H1 (cell line): ENCODE measurements at regions not wholly inside any gene's neighbourhood (a gene's known extent, or its start where the extent isn't known, plus 50 kb on each side); places are given as distances from the start of the nearest gene placed in this dataset.

Source experiments
- BCL11A ChIP-seq, 2 experiments: IDR thresholded peaks; one replicate each; pipeline ENCODE4 v1.6.1; 2011; ENCODE audit warnings: low read depth in 2 of 2, low read length in 2 of 2, mild to moderate bottlenecking in 2 of 2
- BRCA1 ChIP-seq: IDR thresholded peaks from 2 replicates; pipeline ENCODE4 v1.6.1; 2012; ENCODE audit warnings: low read depth, low read length, improper control_type of control experiment
- CEBPB ChIP-seq: IDR thresholded peaks from 2 replicates; pipeline ENCODE4 v1.6.1; 2012; ENCODE audit warnings: low read depth, low read length
- EZH2 ChIP-seq: fragments of 200-600 bp; sonication (generic); IDR thresholded peaks from 2 replicates; pipeline ENCODE4 v1.7.1; 2012; ENCODE audit warnings: low read depth, mild to moderate bottlenecking, moderate library complexity, low read length, inconsistent platforms; ENCODE audit not compliant: severe bottlenecking
- HDAC2 ChIP-seq, 2 experiments: fragments of 300-600 bp in 1 of 2; sonication (generic) in 1 of 2; IDR thresholded peaks; 2 replicates each; pipeline ENCODE4 v1.6.1; 2011 to 2012; ENCODE audit warnings: low read depth in 2 of 2, low read length in 2 of 2, mild to moderate bottlenecking in 2 of 2, moderate library complexity in 2 of 2, borderline replicate concordance in 1 of 2, inconsistent platforms in 1 of 2
- JUN ChIP-seq: IDR thresholded peaks from 2 replicates; pipeline ENCODE4 v1.6.1; 2011; ENCODE audit warnings: low read depth, mild to moderate bottlenecking, improper control_type of control experiment, low read length
- JUND ChIP-seq: IDR thresholded peaks from 2 replicates; pipeline ENCODE4 v1.6.1; 2011; ENCODE audit warnings: mild to moderate bottlenecking, improper control_type of control experiment, low read length
- KDM5A ChIP-seq: fragments of 200-600 bp; IDR thresholded peaks from 2 replicates; pipeline ENCODE4 v1.7.1; 2012; ENCODE audit warnings: mild to moderate bottlenecking, low read length, inconsistent platforms, mixed read lengths
- MAFK ChIP-seq: IDR thresholded peaks from 2 replicates; pipeline ENCODE4 v1.6.1; 2012; ENCODE audit warnings: low read depth, mild to moderate bottlenecking, improper control_type of control experiment, low read length
- POLR2AphosphoS5 ChIP-seq: IDR thresholded peaks from 2 replicates; pipeline ENCODE4 v1.6.1; 2011; ENCODE audit warnings: low read depth, low read length
- POU5F1 ChIP-seq: IDR thresholded peaks from 2 replicates; pipeline ENCODE4 v1.6.1; 2011; ENCODE audit warnings: low read depth, mild to moderate bottlenecking, low read length, moderate library complexity
- SAP30 ChIP-seq: fragments of 300-600 bp; sonication (generic); IDR thresholded peaks from 2 replicates; pipeline ENCODE4 v1.7.1; 2012; ENCODE audit warnings: low read length, moderate library complexity, mild to moderate bottlenecking, inconsistent platforms; ENCODE audit not compliant: insufficient read depth, insufficient replicate concordance
- SIN3A ChIP-seq, 2 experiments: IDR thresholded peaks in 1 of 2; conservative IDR thresholded peaks in 1 of 2; 2 replicates each; pipeline ENCODE4 v1.6.1; 2011 to 2012; ENCODE audit warnings: low read length in 2 of 2, improper control_type of control experiment in 1 of 2, low read depth in 1 of 2, mild to moderate bottlenecking in 1 of 2
- SP4 ChIP-seq: IDR thresholded peaks from 2 replicates; pipeline ENCODE4 v1.6.1; 2012; ENCODE audit warnings: low read length, inconsistent platforms
- SUZ12 ChIP-seq: fragments of 200-600 bp; sonication (generic); IDR thresholded peaks from 2 replicates; pipeline ENCODE4 v1.6.1; 2012; ENCODE audit warnings: mild to moderate bottlenecking, inconsistent platforms, low read length, moderate library complexity, mixed read lengths
- TAF7 ChIP-seq: optimal IDR thresholded peaks from 2 replicates; pipeline ENCODE3; 2011; ENCODE audit warnings: low read depth, mild to moderate bottlenecking, inconsistent platforms, low read length, moderate library complexity, borderline replicate concordance
- YY1 ChIP-seq: IDR thresholded peaks from 2 replicates; pipeline ENCODE4 v1.6.1; 2011; ENCODE audit warnings: low read depth, mild to moderate bottlenecking, low read length
- ZNF274 ChIP-seq: IDR thresholded peaks from 2 replicates; pipeline ENCODE4 v1.7.0; 2012; ENCODE audit warnings: low read length, borderline replicate concordance; ENCODE audit errors: extremely low read depth
- TF ChIP-seq, protein P1 (sequence below): IDR thresholded peaks from 2 replicates; pipeline ENCODE4 v1.6.1; 2011; ENCODE audit warnings: low read depth, mild to moderate bottlenecking, low read length; ENCODE audit not compliant: insufficient read depth
- TF ChIP-seq, protein P2 (sequence below): IDR thresholded peaks from 2 replicates; pipeline ENCODE4 v1.6.1; 2012; ENCODE audit warnings: inconsistent platforms
- TF ChIP-seq, protein P3 (sequence below): IDR thresholded peaks from 2 replicates; pipeline ENCODE4 v1.6.1; 2011; ENCODE audit warnings: low read length, improper control_type of control experiment
- TF ChIP-seq, protein P4 (sequence below): IDR thresholded peaks from 2 replicates; pipeline ENCODE4 v1.6.1; 2012; ENCODE audit warnings: low read length, inconsistent platforms

DNA sequence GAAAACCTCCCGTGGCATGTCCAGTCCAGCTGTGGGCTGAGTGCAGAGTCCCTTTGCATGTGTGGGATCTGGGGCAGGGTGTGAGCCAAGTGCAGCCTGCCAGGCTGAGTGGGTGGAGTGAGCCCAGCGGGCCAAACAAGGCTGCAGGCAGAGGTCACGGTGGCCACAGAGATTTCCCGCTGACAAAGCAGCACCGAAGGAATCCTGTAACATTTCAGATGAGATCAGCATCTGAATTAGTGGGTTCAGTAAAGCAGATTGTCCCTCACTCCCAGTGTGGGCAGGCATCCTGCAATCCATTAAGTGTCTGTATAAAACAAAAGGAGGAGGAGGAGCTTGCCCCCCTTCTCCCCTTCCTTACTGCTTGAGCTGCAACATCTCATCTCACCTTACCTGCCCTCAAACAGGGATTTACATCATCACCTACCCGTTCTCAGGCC lies 324.4 kb downstream of the FAT4 start (continued):
- TF ChIP-seq, protein P1, sequence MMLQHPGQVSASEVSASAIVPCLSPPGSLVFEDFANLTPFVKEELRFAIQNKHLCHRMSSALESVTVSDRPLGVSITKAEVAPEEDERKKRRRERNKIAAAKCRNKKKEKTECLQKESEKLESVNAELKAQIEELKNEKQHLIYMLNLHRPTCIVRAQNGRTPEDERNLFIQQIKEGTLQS: no peak
- TF ChIP-seq ZNF274 (no peak), POLR2AphosphoS5 (no peak), SP4 (no peak), SIN3A (conservative IDR thresholded peaks at IDR 0.05 in 1 of 2, IDR thresholded peaks at IDR 0.05 in 1 of 2; ENCODE audit: low read depth in 1 of 2, low read length in 2 of 2) (no peak), MAFK (0 out of 2 replicates have a peak, but pooled peaks have one; percentile 31), HDAC2 (IDR thresholded peaks at IDR 0.05; ENCODE audit: borderline replicate concordance in 1 of 2, low read depth in 2 of 2, low read length in 2 of 2) (peak; percentile 57 to 79; a peak in 2 of 4 replicates), EZH2 (no peak), BCL11A (IDR thresholded peaks at IDR 0.05; ENCODE audit: low read depth in 2 of 2, low read length in 2 of 2) (no peak), YY1 (no peak), CEBPB (peak; percentile 54; the same call in 1 of the 2 replicates), SAP30 (no peak), BRCA1 (no peak), POU5F1 (no peak), KDM5A (no peak), SUZ12 (no peak), JUND (peak; percentile 49), TAF7 (no peak), JUN (no peak)
- TF ChIP-seq, protein P2, sequence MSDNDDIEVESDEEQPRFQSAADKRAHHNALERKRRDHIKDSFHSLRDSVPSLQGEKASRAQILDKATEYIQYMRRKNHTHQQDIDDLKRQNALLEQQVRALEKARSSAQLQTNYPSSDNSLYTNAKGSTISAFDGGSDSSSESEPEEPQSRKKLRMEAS: peak; percentile 35; the same call in 1 of the 2 replicates
- TF ChIP-seq, protein P3, sequence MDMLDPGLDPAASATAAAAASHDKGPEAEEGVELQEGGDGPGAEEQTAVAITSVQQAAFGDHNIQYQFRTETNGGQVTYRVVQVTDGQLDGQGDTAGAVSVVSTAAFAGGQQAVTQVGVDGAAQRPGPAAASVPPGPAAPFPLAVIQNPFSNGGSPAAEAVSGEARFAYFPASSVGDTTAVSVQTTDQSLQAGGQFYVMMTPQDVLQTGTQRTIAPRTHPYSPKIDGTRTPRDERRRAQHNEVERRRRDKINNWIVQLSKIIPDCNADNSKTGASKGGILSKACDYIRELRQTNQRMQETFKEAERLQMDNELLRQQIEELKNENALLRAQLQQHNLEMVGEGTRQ: no peak
- TF ChIP-seq, protein P4, sequence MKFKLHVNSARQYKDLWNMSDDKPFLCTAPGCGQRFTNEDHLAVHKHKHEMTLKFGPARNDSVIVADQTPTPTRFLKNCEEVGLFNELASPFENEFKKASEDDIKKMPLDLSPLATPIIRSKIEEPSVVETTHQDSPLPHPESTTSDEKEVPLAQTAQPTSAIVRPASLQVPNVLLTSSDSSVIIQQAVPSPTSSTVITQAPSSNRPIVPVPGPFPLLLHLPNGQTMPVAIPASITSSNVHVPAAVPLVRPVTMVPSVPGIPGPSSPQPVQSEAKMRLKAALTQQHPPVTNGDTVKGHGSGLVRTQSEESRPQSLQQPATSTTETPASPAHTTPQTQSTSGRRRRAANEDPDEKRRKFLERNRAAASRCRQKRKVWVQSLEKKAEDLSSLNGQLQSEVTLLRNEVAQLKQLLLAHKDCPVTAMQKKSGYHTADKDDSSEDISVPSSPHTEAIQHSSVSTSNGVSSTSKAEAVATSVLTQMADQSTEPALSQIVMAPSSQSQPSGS: peak; percentile 80; the same call in 1 of the 2 replicates
